ENCODE measurements at regions not wholly inside any gene's neighbourhood (a gene's known extent, or its start where the extent isn't known, plus 50 kb on each side); places are given as distances from the start of the nearest gene placed in this dataset.
A peak's percentile ranks its signal among the peaks of the same experiment; 100 is the strongest.

DNA sequence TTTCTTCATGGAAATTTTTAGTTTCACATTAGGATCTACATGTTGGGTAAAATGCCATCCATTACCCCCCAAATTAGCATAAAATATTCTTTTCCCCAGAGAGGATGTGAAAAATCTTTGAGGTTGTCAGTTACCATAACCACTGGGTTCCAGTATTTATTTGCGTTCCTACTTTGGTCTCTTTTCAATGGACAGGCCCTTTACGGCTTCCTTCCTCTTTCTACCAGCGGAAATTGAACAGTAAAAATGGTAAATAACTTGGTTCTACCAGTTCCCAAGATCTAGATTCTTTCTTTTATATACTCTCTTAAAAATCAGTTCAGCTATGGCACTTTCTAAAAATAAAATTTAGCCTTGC, 169.2 kb upstream of the APCDD1 start:
- no peaks in the 10 kb centered on the region for H3K36me3 Mint-ChIP-seq (ENCODE audit: low read depth)
- peaks cover 31% of the 10 kb centered on the region for H3K4me1 Mint-ChIP-seq
- peaks cover 16% of the 10 kb centered on the region for H3K9me3 Mint-ChIP-seq
- peaks cover 8% of the 10 kb centered on the region for H3K27me3 Mint-ChIP-seq (ENCODE audit: low read depth)
- no peak for TF ChIP-seq CTCF (IDR thresholded peaks at IDR 0.05; ENCODE audit: unreplicated experiment in 3 of 3)
- no peak overlapping the region for H3K27ac Mint-ChIP-seq
- no peak overlapping the region for H3K4me3 Mint-ChIP-seq

DNA sequence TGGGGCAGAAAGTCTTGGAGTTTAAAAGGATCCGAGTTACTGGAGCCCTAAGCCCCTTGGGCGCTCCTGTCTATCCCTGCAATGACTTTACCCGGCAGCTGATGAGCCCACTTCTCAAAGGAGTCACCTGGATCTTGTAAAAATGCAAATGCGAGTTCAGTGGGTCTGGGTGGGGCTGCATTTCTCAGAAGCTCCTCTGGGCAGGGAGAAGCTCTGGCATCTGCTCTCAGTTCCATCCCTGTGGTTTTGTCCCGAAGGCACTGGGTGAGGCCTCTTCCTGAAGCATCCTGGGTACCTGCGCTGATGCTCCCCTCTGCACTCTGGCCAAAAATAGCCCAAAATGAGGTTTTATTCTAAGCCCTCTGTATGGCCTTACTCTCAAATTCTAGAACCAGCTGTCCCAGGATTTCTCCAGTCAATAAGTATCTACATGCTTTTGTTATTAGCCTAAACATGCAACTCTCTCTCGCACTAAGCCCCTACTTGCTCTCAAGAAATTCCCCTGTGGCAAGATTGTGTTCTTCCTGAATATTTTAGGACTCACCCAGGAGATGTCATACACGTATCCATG, 167.8 kb upstream of the APCDD1 start:
- Mint-ChIP-seq H3K4me1 (peaks cover 34% of the 10 kb centered on the region), H3K9me3 (peaks cover 16% of the 10 kb centered on the region), H3K27me3 (ENCODE audit: low read depth) (peaks cover 4% of the 10 kb centered on the region), H3K4me3 (no peak overlapping the region), H3K36me3 (ENCODE audit: low read depth) (no peaks in the 10 kb centered on the region), H3K27ac (no peak overlapping the region)
- TF ChIP-seq CTCF (IDR thresholded peaks at IDR 0.05; ENCODE audit: unreplicated experiment in 3 of 3), result no peak

DNA sequence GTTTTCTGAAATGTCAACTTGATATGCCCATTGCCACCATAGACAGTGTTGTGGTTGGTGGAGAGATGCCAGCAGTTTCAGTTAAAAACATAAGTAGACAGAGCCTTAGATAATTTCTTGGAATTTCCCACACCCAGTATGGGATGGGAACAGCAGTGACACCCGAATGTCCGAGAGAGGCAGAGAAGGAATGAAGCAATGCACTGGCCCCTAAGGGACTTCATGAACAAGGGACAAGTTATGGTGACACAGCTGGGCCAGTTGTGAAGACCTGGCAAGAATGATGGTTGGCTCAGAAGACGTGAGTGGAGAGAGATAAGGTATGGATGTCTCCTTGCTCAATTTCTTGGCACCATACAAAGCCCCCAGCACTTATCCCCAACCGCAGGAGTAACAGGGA, 165.2 kb upstream of the APCDD1 start:
- Mint-ChIP-seq H3K4me1 (peaks cover 23% of the 10 kb centered on the region), H3K27ac (no peak overlapping the region), H3K4me3 (no peak overlapping the region), H3K9me3 (peaks cover 16% of the 10 kb centered on the region), H3K27me3 (ENCODE audit: low read depth) (peaks cover 4% of the 10 kb centered on the region), H3K36me3 (ENCODE audit: low read depth) (no peaks in the 10 kb centered on the region)
- TF ChIP-seq CTCF (IDR thresholded peaks at IDR 0.05; ENCODE audit: unreplicated experiment in 3 of 3), result no peak

DNA sequence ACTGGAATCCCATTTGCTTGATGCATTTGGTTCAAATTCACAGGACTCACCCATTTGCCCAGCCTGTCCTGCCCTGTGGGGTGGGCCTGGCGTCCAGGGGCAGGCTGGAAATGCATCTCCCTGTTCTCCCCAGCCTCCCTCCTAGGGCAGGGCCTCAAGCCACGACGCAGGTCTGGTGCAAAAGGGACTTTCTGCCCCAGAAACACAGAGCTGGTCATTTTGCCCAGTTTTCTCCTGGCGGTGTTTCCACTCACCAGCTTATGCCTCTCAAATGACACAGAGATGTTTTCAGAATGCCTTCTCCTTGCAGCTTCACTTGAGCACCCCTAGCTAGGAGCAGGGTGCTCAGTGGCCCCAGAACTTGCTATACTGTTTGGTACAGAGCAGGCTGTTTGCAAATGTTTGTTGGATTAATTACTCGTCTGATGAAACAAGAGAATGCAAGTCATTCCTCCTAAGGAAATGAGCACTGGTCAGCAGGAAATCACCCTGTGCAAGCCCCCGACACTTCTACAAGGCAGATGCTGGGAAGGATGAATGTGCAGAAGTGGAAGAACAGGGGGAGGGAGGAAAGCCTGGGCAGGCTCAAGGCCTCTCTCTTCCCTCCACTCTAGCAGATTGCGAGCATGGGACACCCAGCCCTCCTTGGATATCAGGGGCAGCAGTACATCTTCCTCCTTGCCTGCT, 164.3 kb upstream of the APCDD1 start:
- TF ChIP-seq CTCF (IDR thresholded peaks at IDR 0.05; ENCODE audit: unreplicated experiment in 3 of 3), result no peak
- Mint-ChIP-seq H3K36me3 (ENCODE audit: low read depth) (no peaks in the 10 kb centered on the region), H3K9me3 (peaks cover 16% of the 10 kb centered on the region), H3K4me1 (peaks cover 17% of the 10 kb centered on the region), H3K27ac (peak overlapping the region; percentile 58 to 67 (median 59)), H3K4me3 (no peak overlapping the region), H3K27me3 (ENCODE audit: low read depth) (peaks cover 4% of the 10 kb centered on the region)

- Mint-ChIP-seq H3K36me3 (ENCODE audit: low read depth) (no peaks in the 10 kb centered on the region), H3K27me3 (ENCODE audit: low read depth) (peaks cover 8% of the 10 kb centered on the region), H3K4me3 (no peak overlapping the region), H3K9me3 (peaks cover 16% of the 10 kb centered on the region), H3K4me1 (peaks cover 11% of the 10 kb centered on the region), H3K27ac (peak overlapping the region; percentile 58 to 67 (median 59))
- no peak for TF ChIP-seq CTCF (IDR thresholded peaks at IDR 0.05; ENCODE audit: unreplicated experiment in 3 of 3)
Observed at GRCh38 chr18:10290638-10291235, 163.7 kb upstream of the APCDD1 start.

Measured in nephron (organoid).